Uterus (tissue), 3 donors: ENCODE measurements at regions not wholly inside any gene's neighbourhood (a gene's known extent, or its start where the extent isn't known, plus 50 kb on each side); places are given as distances from the start of the nearest gene placed in this dataset.

Experiments
- DNase-seq, 2 donors: peaks; one replicate each; pipeline ENCODE4 v3.0.0-alpha.2; 2019 to 2020
- H3K27ac ChIP-seq, 2 donors: fragments of 200-600 bp; sonication (generic); 1 replicate in 1 of 2; 2 replicates in 1 of 2; pipeline ENCODE4 v1.5.1; 2016 to 2018
- H3K27me3 ChIP-seq, 2 donors: fragments of 200-600 bp; sonication (generic); one replicate each; pipeline ENCODE4 v1.5.1; 2018 to 2019; ENCODE audit warnings: control low read depth in 1 of 2
- H3K36me3 ChIP-seq, 2 donors: fragments of 200-600 bp; sonication (generic); one replicate each; pipeline ENCODE4 v1.5.1; 2019; ENCODE audit warnings: control low read depth in 1 of 2
- H3K4me1 ChIP-seq, 2 donors: fragments of 200-600 bp; sonication (generic); one replicate each; pipeline ENCODE4 v1.5.1; 2018 to 2019; ENCODE audit warnings: control low read depth in 1 of 2
- H3K4me3 ChIP-seq, 2 donors: fragments of 200-600 bp; sonication (generic); 1 replicate in 1 of 2; 2 replicates in 1 of 2; pipeline ENCODE4 v1.5.1; 2018 to 2019; ENCODE audit warnings: mild to moderate bottlenecking in 1 of 2
- H3K9me3 ChIP-seq, 2 donors: fragments of 200-600 bp; sonication (generic); one replicate each; pipeline ENCODE4 v1.5.1; 2019; ENCODE audit warnings: control low read depth in 1 of 2
- POLR2A ChIP-seq, 2 donors: fragments of 450-650 bp; IDR thresholded peaks; one replicate each; pipeline ENCODE4 v1.6.1; 2016; ENCODE audit warnings: antibody characterized with exemption in 2 of 2, mild to moderate bottlenecking in 1 of 2, moderate library complexity in 1 of 2
- intact Hi-C: fragments of 100-400 bp; cut with DNase I; formaldehyde crosslinking; loops from one replicate; pipeline ENCODE4 v1.15.1; 2023; ENCODE audit warnings: low total_unique reads
- TF ChIP-seq, protein P1 (sequence below), 4 experiments: fragments of 200-600 bp in 2 of 4; fragments of 450-650 bp in 2 of 4; sonication (generic) in 2 of 4; IDR thresholded peaks; one replicate each; pipeline ENCODE4 v1.5.1; 2016 to 2019; ENCODE audit warnings: antibody characterized with exemption in 4 of 4, mild to moderate bottlenecking in 2 of 4, moderate library complexity in 1 of 4
- donor health status: DM: yes; HTN: yes; CAD: no.

DNA sequence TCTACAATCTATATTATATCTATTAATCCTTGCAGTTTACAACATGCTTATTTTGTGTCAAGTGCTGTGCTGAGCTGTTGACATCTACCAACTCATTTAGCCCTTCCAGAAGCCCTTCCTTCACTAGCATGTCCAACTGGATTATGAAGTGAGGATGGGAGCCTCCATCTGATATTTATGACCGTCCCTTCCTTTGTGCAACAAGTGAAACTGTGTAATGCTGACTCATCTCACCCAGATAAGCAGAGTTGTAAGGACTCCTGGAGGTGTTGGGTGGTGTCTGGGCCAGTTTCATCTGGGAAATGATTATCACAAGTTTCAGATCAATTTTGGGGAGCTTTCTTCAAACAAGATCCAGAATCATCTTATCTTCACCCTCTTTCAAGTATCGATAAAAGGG is 156.6 kb upstream of the ETAA1 start:
- Histone ChIP-seq H3K4me3 (no peak overlapping the region), H3K9me3 (no peaks in the 10 kb centered on the region), H3K4me1 (no peaks in the 10 kb centered on the region), H3K27me3 (no peaks in the 10 kb centered on the region), H3K27ac (no peak overlapping the region), H3K36me3 (no peaks in the 10 kb centered on the region)
- DNase-seq = no peak
- TF ChIP-seq, protein P1, sequence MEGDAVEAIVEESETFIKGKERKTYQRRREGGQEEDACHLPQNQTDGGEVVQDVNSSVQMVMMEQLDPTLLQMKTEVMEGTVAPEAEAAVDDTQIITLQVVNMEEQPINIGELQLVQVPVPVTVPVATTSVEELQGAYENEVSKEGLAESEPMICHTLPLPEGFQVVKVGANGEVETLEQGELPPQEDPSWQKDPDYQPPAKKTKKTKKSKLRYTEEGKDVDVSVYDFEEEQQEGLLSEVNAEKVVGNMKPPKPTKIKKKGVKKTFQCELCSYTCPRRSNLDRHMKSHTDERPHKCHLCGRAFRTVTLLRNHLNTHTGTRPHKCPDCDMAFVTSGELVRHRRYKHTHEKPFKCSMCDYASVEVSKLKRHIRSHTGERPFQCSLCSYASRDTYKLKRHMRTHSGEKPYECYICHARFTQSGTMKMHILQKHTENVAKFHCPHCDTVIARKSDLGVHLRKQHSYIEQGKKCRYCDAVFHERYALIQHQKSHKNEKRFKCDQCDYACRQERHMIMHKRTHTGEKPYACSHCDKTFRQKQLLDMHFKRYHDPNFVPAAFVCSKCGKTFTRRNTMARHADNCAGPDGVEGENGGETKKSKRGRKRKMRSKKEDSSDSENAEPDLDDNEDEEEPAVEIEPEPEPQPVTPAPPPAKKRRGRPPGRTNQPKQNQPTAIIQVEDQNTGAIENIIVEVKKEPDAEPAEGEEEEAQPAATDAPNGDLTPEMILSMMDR (IDR thresholded peaks at IDR 0.05) = no peak
- TF ChIP-seq POLR2A (IDR thresholded peaks at IDR 0.05) = no peak
- intact Hi-C loops = no loop called here

DNA sequence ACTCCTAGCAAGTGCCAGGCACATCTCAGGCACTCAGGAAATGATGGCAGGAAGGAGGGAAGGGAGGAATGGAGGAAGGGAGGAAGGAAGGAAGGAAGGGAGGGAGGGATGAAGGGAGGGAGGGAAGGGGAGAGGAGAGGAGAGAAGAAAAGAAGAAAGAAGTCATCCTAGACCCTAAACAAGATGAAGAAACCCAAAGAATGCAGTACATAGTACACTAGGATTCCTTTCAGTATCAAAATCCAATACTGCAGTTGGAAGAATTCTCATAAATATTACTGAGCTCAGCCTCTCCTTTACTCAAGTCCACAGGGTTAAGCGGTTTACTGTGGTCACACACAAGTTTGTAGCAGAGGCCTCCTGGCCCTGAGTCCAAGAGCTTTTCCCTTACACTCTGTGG is 155.7 kb upstream of the ETAA1 start:
- Histone ChIP-seq H3K9me3 (no peaks in the 10 kb centered on the region), H3K36me3 (no peaks in the 10 kb centered on the region), H3K4me1 (no peaks in the 10 kb centered on the region), H3K27ac (no peak overlapping the region), H3K27me3 (no peaks in the 10 kb centered on the region), H3K4me3 (no peak overlapping the region)
- TF ChIP-seq POLR2A (IDR thresholded peaks at IDR 0.05) = no peak
- TF ChIP-seq, protein P1 (IDR thresholded peaks at IDR 0.05) = no peak
- DNase-seq = no peak
- intact Hi-C loops = no loop called here

DNA sequence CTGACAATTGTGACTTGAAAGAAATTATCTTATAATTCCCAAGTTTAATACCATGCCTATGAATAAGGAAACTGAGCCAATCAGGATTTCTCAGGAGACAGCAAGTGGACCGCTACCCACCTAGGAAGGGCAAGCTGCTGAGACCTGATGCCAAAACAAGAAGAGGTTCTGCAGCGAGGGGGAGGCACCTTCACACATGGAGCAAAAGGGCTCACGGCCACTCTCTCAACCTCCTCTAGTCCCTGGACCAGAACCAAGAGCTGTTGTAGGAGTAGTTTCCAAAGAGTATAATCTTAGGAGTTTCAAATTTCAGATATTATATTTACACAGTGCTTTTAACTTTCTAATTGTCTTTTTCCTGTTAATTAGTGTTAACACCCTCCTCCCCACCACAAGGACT is 154.7 kb upstream of the ETAA1 start:
- Histone ChIP-seq H3K27ac (no peak overlapping the region), H3K4me1 (no peaks in the 10 kb centered on the region), H3K4me3 (no peak overlapping the region), H3K27me3 (no peaks in the 10 kb centered on the region), H3K9me3 (no peaks in the 10 kb centered on the region), H3K36me3 (no peaks in the 10 kb centered on the region)
- intact Hi-C loops = no loop called here
- no peak for DNase-seq
- TF ChIP-seq, protein P1 (IDR thresholded peaks at IDR 0.05) = no peak
- TF ChIP-seq POLR2A (IDR thresholded peaks at IDR 0.05) = no peak

DNA sequence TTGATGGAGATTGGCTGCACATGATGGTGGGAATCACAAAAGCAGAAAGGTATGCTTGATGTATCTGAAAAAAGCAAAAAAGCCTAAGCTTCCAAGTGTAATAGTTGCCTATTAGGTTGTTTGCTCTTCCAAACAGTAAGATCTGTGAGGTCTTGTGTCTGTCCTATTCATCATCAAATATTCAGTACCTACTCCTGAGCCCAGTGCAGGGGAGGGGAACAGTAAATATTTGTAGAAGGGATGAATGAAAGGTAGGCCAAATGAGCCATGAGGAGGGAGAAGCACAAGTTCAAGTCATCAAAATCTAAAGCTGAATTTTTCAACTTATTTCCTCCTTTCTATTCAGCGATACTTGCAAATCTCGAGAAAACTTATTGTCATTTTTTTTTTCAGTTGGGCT is 153.2 kb upstream of the ETAA1 start:
- intact Hi-C loops = no loop called here
- Histone ChIP-seq H3K9me3 (no peaks in the 10 kb centered on the region), H3K36me3 (no peaks in the 10 kb centered on the region), H3K4me3 (no peak overlapping the region), H3K4me1 (no peaks in the 10 kb centered on the region), H3K27ac (peak overlapping the region in 1 of 2 donors; percentile 3), H3K27me3 (no peaks in the 10 kb centered on the region)
- TF ChIP-seq POLR2A (IDR thresholded peaks at IDR 0.05) = no peak
- TF ChIP-seq, protein P1 (IDR thresholded peaks at IDR 0.05) = no peak
- no peak for DNase-seq

DNA sequence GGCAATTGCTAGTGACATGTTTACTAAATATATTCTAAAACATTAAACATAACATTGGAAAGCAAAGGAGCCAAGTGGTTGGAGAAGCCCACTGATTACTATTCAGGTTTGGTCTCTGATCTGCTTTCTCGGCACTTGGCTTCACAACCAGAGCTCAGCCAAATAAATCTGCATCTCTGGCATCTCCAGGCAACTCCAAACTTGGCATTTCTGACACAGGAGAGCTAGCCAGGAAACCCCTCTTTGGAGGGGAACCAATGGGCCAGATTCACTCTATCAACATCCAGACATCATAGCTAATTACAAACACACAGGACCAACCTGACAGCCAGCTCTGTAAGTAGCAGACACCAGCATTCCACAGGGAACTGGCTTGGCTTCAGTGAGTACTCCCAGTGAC is 150.3 kb upstream of the ETAA1 start:
- Histone ChIP-seq H3K27ac (no peak overlapping the region), H3K4me3 (no peak overlapping the region), H3K27me3 (no peaks in the 10 kb centered on the region), H3K4me1 (no peaks in the 10 kb centered on the region), H3K9me3 (no peaks in the 10 kb centered on the region), H3K36me3 (no peaks in the 10 kb centered on the region)
- TF ChIP-seq POLR2A (IDR thresholded peaks at IDR 0.05) = no peak
- TF ChIP-seq, protein P1 (IDR thresholded peaks at IDR 0.05) = no peak
- intact Hi-C loops = no loop called here
- no peak for DNase-seq
